GM23248 (cell line): ENCODE measurements at regions not wholly inside any gene's neighbourhood (a gene's known extent, or its start where the extent isn't known, plus 50 kb on each side); places are given as distances from the start of the nearest gene placed in this dataset.

Source experiments
- EZH2 ChIP-seq: fragments of 200-600 bp; sonication (generic); IDR thresholded peaks from 2 replicates; pipeline ENCODE4 v1.6.1; 2018; ENCODE audit warnings: antibody characterized with exemption, mild to moderate bottlenecking; ENCODE audit not compliant: insufficient read depth, poor library complexity, severe bottlenecking
- EZH2phosphoT487 ChIP-seq: fragments of 200-600 bp; sonication (generic); IDR thresholded peaks from 2 replicates; pipeline ENCODE4 v1.6.1; 2018; ENCODE audit warnings: antibody characterized with exemption, moderate library complexity, mild to moderate bottlenecking, low read depth; ENCODE audit not compliant: insufficient read depth

DNA sequence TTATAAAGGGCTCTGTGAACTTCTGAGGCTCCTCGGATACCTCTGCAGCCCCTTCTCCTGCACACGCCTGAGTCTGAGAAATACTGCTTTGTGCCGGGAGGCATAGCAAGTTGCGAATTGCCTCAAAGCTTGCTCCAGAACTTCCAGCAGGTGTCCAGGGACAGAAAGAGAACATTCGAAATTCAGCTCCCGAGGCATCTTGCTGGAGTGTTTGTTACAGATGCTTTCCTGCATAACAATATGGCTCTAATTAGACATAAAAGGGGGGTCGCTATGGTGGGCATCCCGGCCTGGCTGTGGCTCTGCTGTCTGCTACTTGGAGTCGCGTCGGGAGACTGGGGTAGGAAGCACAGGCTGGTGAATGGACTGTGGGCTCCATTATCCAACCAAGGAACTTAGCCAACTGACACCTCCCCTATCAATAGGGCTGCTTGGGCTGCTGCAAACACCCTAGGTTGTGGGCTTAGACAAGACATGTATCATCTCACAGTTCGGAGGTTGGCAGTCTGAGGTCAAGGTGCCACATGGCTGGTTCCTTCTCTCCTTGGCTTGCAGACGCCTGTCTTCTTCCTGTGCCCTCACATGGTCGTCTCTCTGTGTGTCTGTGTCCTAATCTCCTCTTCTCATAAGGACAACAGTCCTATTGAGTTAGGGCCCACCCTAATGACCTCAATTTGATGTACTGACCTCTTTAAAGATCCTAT, 607.0 kb downstream of the NPHP4 start:
- no peak for TF ChIP-seq EZH2
- TF ChIP-seq EZH2phosphoT487 = no peak
